Stimulated activated memory B cell treated with anti-CD40 and anti-IgM and Interleukin-4, amounts not matched to agents 10 μg/mL and 1 μg/mL and 100 μg/mL, for 72 hours (primary cell): ENCODE measurements at regions not wholly inside any gene's neighbourhood (a gene's known extent, or its start where the extent isn't known, plus 50 kb on each side); places are given as distances from the start of the nearest gene placed in this dataset.
"Not testable (repeated sequence)": the region's sequence is repeated elsewhere in the genome, so short reads cannot be mapped to it uniquely, and the experiment has no call there.

ENCODE experiments used
- ATAC-seq: fragments of 150-1000 bp; cut with Tn5 transposase; 2 replicates; pipeline ENCODE4 v1.10.0; 2021
- H3K27ac Mint-ChIP-seq: one replicate; pipeline ENCODE4 v1.8.0; 2022; ENCODE audit warnings: mild to moderate bottlenecking, mixed read lengths
- H3K27me3 Mint-ChIP-seq: one replicate; pipeline ENCODE4 v1.8.0; 2022; ENCODE audit warnings: mixed read lengths
- H3K36me3 Mint-ChIP-seq: one replicate; pipeline ENCODE4 v1.8.0; 2022; ENCODE audit warnings: mixed read lengths
- H3K4me1 Mint-ChIP-seq: one replicate; pipeline ENCODE4 v1.8.0; 2022; ENCODE audit warnings: mixed read lengths
- H3K4me3 Mint-ChIP-seq: one replicate; pipeline ENCODE4 v1.8.0; 2022; ENCODE audit warnings: mild to moderate bottlenecking, moderate library complexity, mixed read lengths
- H3K9me3 Mint-ChIP-seq: one replicate; pipeline ENCODE4 v1.8.0; 2022; ENCODE audit warnings: mixed read lengths

GRCh38 chr3:110677506-110677905 is 394.1 kb upstream of the NECTIN3 start:
- no peaks in the 10 kb centered on the region for H3K36me3 Mint-ChIP-seq
- ATAC-seq: no peak

GRCh38 chr3:110679285-110679684 is 392.3 kb upstream of the NECTIN3 start:
- Mint-ChIP-seq H3K27me3 (no peaks in the 10 kb centered on the region), H3K27ac (no peak overlapping the region), H3K4me3 (no peak overlapping the region), H3K4me1 (no peaks in the 10 kb centered on the region), H3K36me3 (no peaks in the 10 kb centered on the region), H3K9me3 (peaks cover 4% of the 10 kb centered on the region)
- no peak for ATAC-seq

More at GRCh38 chr3:110677506-110677905, 394.1 kb upstream of the NECTIN3 start:
- Mint-ChIP-seq H3K4me3 (no peak overlapping the region), H3K4me1 (no peaks in the 10 kb centered on the region), H3K27me3 (no peaks in the 10 kb centered on the region), H3K27ac (no peak overlapping the region), H3K9me3 (peaks cover 4% of the 10 kb centered on the region)

GRCh38 chr3:110680450-110680849 is 391.2 kb upstream of the NECTIN3 start:
- Mint-ChIP-seq H3K9me3 (no peaks in the 10 kb centered on the region), H3K4me1 (no peaks in the 10 kb centered on the region), H3K27me3 (no peaks in the 10 kb centered on the region), H3K36me3 (no peaks in the 10 kb centered on the region), H3K27ac (no peak overlapping the region), H3K4me3 (no peak overlapping the region)
- no peak for ATAC-seq

- ATAC-seq: no peak
- Mint-ChIP-seq H3K27me3 (no peaks in the 10 kb centered on the region), H3K4me3 (no peak overlapping the region), H3K9me3 (no peaks in the 10 kb centered on the region), H3K27ac (no peak overlapping the region), H3K4me1 (no peaks in the 10 kb centered on the region), H3K36me3 (no peaks in the 10 kb centered on the region)
These were observed 387.1 kb upstream of the NECTIN3 start for GRCh38 chr3:110684466-110684865.

GRCh38 chr3:110685630-110686029 is 386.0 kb upstream of the NECTIN3 start:
- no peaks in the 10 kb centered on the region for H3K9me3 Mint-ChIP-seq
- H3K27ac Mint-ChIP-seq: no peak overlapping the region
- H3K27me3 Mint-ChIP-seq: no peaks in the 10 kb centered on the region
- H3K4me1 Mint-ChIP-seq: no peaks in the 10 kb centered on the region
- H3K36me3 Mint-ChIP-seq: no peaks in the 10 kb centered on the region
- ATAC-seq: no peak
- H3K4me3 Mint-ChIP-seq: no peak overlapping the region

GRCh38 chr3:110686701-110687100 is 384.9 kb upstream of the NECTIN3 start:
- no peak for ATAC-seq
- no peak overlapping the region for H3K4me3 Mint-ChIP-seq
- H3K36me3 Mint-ChIP-seq: no peaks in the 10 kb centered on the region
- H3K27ac Mint-ChIP-seq: no peak overlapping the region
- H3K4me1 Mint-ChIP-seq: no peaks in the 10 kb centered on the region
- no peaks in the 10 kb centered on the region for H3K27me3 Mint-ChIP-seq
- no peaks in the 10 kb centered on the region for H3K9me3 Mint-ChIP-seq

- no peak overlapping the region for H3K27ac Mint-ChIP-seq
- H3K27me3 Mint-ChIP-seq: no peaks in the 10 kb centered on the region
- H3K36me3 Mint-ChIP-seq: no peaks in the 10 kb centered on the region
- no peak overlapping the region for H3K4me3 Mint-ChIP-seq
- no peaks in the 10 kb centered on the region for H3K9me3 Mint-ChIP-seq
- no peak for ATAC-seq
- no peaks in the 10 kb centered on the region for H3K4me1 Mint-ChIP-seq
These were observed 384.5 kb upstream of the NECTIN3 start for GRCh38 chr3:110687138-110687537.

GRCh38 chr3:110697961-110698360 is 373.7 kb upstream of the NECTIN3 start:
- Mint-ChIP-seq H3K27me3 (no peaks in the 10 kb centered on the region), H3K36me3 (no peaks in the 10 kb centered on the region), H3K4me3 (no peak overlapping the region), H3K27ac (no peak overlapping the region), H3K4me1 (no peaks in the 10 kb centered on the region), H3K9me3 (peaks cover 2% of the 10 kb centered on the region)
- no peak for ATAC-seq

GRCh38 chr3:110704332-110704731 is 367.3 kb upstream of the NECTIN3 start:
- not testable (repeated sequence) for H3K36me3 Mint-ChIP-seq, H3K27ac Mint-ChIP-seq, H3K4me3 Mint-ChIP-seq, H3K9me3 Mint-ChIP-seq, H3K27me3 Mint-ChIP-seq, H3K4me1 Mint-ChIP-seq, ATAC-seq

GRCh38 chr3:110708156-110708555 is 363.5 kb upstream of the NECTIN3 start:
- no peaks in the 10 kb centered on the region for H3K4me1 Mint-ChIP-seq
- no peak overlapping the region for H3K27ac Mint-ChIP-seq
- no peaks in the 10 kb centered on the region for H3K36me3 Mint-ChIP-seq
- peaks cover 7% of the 10 kb centered on the region for H3K9me3 Mint-ChIP-seq
- H3K4me3 Mint-ChIP-seq: no peak overlapping the region
- no peaks in the 10 kb centered on the region for H3K27me3 Mint-ChIP-seq
- no peak for ATAC-seq

GRCh38 chr3:110710156-110710555 is 361.5 kb upstream of the NECTIN3 start:
- Mint-ChIP-seq H3K27me3 (no peaks in the 10 kb centered on the region), H3K9me3 (peaks cover 4% of the 10 kb centered on the region), H3K36me3 (no peaks in the 10 kb centered on the region), H3K4me1 (no peaks in the 10 kb centered on the region), H3K4me3 (no peak overlapping the region), H3K27ac (no peak overlapping the region)
- no peak for ATAC-seq

- Mint-ChIP-seq H3K4me1 (no peaks in the 10 kb centered on the region), H3K27ac (no peak overlapping the region), H3K4me3 (no peak overlapping the region), H3K36me3 (no peaks in the 10 kb centered on the region), H3K27me3 (no peaks in the 10 kb centered on the region), H3K9me3 (peaks cover 4% of the 10 kb centered on the region)
- ATAC-seq: no peak
These were observed 361.0 kb upstream of the NECTIN3 start for GRCh38 chr3:110710603-110711002.

- Mint-ChIP-seq H3K4me3 (no peak overlapping the region), H3K27me3 (no peaks in the 10 kb centered on the region), H3K27ac (no peak overlapping the region), H3K9me3 (peaks cover 3% of the 10 kb centered on the region), H3K36me3 (no peaks in the 10 kb centered on the region), H3K4me1 (no peaks in the 10 kb centered on the region)
- ATAC-seq: no peak
These were observed 360.3 kb upstream of the NECTIN3 start for GRCh38 chr3:110711130-110711832.

- H3K4me3 Mint-ChIP-seq: no peak overlapping the region
- H3K4me1 Mint-ChIP-seq: no peaks in the 10 kb centered on the region
- no peaks in the 10 kb centered on the region for H3K36me3 Mint-ChIP-seq
These were observed 359.6 kb upstream of the NECTIN3 start for GRCh38 chr3:110711851-110712516.

GRCh38 chr3:110727056-110727455 is 344.6 kb upstream of the NECTIN3 start:
- Mint-ChIP-seq H3K9me3 (no peaks in the 10 kb centered on the region), H3K27me3 (peaks cover 10% of the 10 kb centered on the region), H3K4me1 (no peaks in the 10 kb centered on the region), H3K27ac (no peak overlapping the region), H3K36me3 (no peaks in the 10 kb centered on the region), H3K4me3 (no peak overlapping the region)
- no peak for ATAC-seq

More at GRCh38 chr3:110711851-110712516, 359.6 kb upstream of the NECTIN3 start:
- no peaks in the 10 kb centered on the region for H3K27me3 Mint-ChIP-seq
- H3K27ac Mint-ChIP-seq: no peak overlapping the region
- H3K9me3 Mint-ChIP-seq: peaks cover 3% of the 10 kb centered on the region
- ATAC-seq: no peak

- peaks cover under 1% of the 10 kb centered on the region for H3K4me1 Mint-ChIP-seq
These were observed 340.5 kb upstream of the NECTIN3 start for GRCh38 chr3:110731148-110731547.

More at GRCh38 chr3:110731148-110731547, 340.5 kb upstream of the NECTIN3 start:
- no peak for ATAC-seq
- H3K36me3 Mint-ChIP-seq: no peaks in the 10 kb centered on the region
- H3K27ac Mint-ChIP-seq: no peak overlapping the region
- no peaks in the 10 kb centered on the region for H3K9me3 Mint-ChIP-seq
- peaks cover 10% of the 10 kb centered on the region for H3K27me3 Mint-ChIP-seq
- no peak overlapping the region for H3K4me3 Mint-ChIP-seq
